T-helper 1 cell treated with Interleukin-12 subunit alpha and Interleukin-12 subunit beta and Interleukin-4 antibody, amounts not matched to agents 30 ng/mL and 1 ng/mL, for 36 hours (primary cell): ENCODE measurements at regions not wholly inside any gene's neighbourhood (a gene's known extent, or its start where the extent isn't known, plus 50 kb on each side); places are given as distances from the start of the nearest gene placed in this dataset.

Experiments
- intact Hi-C: fragments of 100-400 bp; cut with micrococcal nuclease; formaldehyde crosslinking; loops from one replicate; pipeline ENCODE4 v1.15.1; 2024

DNA sequence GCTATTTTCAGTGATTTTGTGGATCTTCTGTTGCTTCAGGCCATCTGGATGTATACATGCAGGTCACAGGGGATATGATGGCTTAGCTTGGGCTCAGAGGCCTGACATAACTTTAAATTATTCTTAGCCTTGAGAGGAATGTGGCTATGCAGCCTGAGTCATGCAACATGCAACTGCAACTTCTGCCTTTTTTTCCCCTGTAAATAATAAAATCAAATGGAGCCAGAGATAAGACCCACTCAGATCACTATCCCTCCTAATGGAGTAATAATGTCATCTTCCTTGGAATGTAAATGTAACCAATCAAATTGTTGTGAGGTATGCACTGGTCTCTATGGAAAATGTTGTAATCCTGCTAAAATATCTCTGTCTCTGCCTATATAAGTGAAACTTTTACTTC, 54.9 kb downstream of the MAGEB17 start:
- intact Hi-C loops, result no loop called here

- intact Hi-C loops, result no loop called here
These were observed 56.1 kb downstream of the MAGEB17 start for GRCh38 chrX:16223385-16223784.

GRCh38 chrX:16239211-16239610, 71.9 kb downstream of the MAGEB17 start:
- intact Hi-C loops, result no loop called here

DNA sequence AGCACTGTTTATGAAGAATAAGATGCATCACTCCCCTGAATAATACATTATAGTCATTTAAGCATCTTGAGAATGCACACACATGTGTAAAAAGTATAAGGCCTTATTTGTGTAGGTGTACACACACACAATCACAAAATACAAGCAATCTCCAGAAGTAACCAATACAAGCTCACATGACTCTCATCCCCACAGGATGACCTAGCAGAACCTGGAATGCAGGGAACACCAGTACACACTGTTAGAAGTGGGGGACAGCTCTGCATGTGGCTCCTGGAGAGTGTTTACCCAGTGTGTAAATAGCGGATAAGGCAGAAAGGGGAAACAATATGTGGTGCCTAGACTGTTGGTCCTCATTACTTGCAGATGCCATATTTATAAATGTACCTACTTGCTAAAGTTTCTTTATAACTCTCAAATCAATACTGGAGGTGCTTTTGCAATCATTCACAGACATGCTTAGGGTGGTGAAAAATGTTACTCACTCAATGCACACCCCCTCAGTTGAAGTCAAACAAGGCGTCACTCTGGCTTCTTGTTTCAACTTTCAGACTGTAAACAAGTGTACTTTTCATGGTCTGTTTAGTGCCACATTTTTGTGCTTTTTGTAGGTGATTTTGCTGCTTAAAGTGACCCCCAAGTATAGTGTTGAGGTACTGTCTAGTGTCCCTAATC, 73.1 kb downstream of the MAGEB17 start:
- intact Hi-C loops, result no loop called here

DNA sequence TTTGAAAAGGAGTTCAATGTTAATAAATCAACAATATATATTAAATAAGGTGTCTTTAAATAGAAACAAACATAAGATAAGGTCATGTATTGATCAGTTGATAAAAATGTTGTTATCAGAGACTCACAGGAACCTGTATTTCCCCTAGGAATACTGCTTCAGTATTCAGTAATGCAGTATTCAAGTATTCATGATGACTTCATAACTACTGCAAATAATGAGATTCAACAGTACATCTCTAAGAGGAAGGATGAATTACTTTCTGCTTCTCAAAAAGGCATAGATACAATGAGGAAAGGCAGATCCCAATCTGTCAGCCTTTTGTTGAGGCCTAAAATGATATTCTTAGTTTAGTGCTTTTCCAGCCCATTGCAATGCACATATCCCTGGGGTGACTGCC, 73.7 kb downstream of the MAGEB17 start:
- intact Hi-C loops, result no loop called here

DNA sequence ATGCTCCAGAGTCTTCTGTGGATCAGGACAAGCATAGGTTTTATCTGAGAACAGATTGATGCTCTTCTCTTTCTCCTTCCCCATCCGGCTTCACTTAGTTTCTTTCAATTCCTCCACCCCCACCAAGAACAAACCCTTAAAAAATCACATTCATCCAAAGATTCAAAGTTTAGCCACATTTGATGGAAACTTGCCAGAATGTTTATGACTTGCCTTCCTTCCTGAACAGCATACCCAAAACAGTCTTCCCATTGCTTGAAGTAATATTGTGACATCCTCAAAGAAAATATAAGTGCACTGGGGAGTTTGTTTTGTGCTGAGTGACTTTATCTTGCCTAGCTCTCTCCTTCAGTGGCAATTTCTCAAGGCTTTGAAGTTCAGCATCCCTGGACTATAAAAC, 83.0 kb downstream of the MAGEB17 start:
- intact Hi-C loops, result no loop called here

DNA sequence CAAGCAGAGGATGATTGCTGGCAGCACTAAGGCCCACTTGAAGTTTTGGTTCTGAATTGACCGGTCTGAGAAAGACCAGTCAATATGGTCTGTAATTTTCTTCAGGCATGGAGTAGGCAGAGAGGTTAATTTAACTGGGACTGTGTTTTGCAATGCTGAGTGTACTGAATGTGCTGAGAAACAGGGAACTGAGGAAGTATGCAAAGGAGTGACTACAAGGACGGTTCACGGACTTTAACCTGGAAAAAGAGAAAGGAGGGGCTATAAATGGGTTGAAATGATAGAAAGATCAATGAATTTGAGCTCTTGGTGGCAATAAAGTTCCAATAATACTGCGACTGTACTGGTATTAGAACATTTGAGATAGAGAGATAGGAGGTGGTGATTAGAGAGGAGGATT, 84.5 kb downstream of the MAGEB17 start:
- intact Hi-C loops, result no loop called here

GRCh38 chrX:16258882-16259281, 91.6 kb downstream of the MAGEB17 start:
- intact Hi-C loops, result no loop called here

DNA sequence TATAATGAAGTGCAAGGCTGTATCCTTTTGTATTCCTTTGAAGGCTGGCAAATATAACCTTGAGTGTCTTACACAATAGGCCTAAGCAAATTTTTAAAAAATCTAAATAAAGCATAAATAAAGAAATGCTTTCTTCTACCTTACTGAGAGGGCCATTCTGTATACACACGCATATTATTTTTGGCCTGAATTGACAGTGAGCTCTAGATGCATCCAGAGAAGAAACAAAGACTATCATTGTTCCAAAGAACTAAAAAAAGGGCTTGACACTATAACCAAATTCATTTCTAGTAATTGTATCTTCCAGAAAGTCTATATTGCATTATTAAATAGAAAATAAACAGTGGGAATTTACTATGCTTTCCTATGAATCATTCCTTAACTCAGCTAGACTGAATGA, 100.2 kb downstream of the MAGEB17 start:
- intact Hi-C loops, result no loop called here

- intact Hi-C loops, result no loop called here
These were observed 100.9 kb downstream of the MAGEB17 start for GRCh38 chrX:16268206-16268605.

DNA sequence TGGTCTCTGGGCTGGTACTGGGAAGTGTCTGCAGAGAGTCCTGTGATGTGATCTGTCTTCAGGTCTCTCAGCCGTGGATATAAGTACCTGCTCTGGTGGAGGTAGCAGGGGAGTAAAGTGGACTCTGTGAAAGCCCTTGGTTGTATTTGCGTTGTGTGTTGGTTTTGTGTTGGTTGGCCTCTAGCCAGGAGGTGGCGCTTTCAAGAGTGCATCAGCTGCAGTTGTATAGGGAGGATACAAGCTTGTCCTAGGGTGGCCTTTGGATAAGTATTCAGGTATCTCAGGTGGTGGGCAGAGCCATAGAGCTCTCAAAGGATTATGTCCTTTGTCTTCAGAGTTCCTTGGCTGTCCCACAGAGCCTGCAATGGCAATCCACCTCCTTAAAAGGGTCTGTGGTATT, 111.6 kb downstream of the MAGEB17 start:
- intact Hi-C loops, result loop anchor here (1.0 to 10.0 kb wide), 2 partner anchors 166 to 396 kb away; no protein-coding TSS in a partner anchor

DNA sequence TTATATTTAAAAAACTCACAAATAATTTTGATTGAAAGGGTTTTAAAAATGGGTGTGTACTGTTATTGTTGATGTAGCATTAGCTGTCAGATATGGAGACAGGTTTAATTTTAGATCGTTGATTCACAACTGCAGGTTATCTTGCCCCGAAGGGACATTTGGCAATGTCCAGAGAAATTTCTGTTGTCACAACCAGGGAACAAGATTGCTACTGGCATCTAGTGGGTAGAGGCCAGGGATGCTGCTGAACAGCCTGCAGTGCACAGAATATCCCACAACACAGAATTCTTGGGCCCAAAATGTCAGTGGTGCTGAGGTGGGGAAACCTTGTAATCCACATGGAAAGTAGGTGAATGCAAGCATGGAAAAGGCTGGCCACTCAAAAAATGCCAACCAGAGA, 114.9 kb downstream of the MAGEB17 start:
- intact Hi-C loops, result no loop called here

- intact Hi-C loops, result no loop called here
These were observed 117.6 kb downstream of the MAGEB17 start for GRCh38 chrX:16284842-16285241.

- intact Hi-C loops, result no loop called here
These were observed 123.7 kb downstream of the MAGEB17 start for GRCh38 chrX:16290997-16291396.

DNA sequence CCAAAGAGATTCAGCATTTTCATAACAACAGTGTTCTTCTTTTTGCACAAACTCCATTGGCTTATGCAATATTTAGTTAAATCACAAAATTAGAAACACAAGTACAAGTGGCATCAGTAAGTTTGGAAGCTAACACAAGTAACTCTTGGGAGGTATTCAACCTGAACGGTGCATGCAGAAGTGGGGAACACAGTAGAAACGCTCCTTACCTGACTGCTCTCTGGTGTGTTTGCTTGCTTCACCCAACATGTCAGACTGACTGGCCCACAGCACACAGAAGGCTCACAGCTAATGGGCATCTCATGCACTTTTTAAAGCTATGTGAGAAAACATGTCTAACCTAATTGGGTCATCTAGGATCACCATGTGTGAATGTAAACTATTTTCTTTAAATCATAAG, 133.6 kb downstream of the MAGEB17 start:
- intact Hi-C loops, result no loop called here

- intact Hi-C loops, result no loop called here
These were observed 137.5 kb downstream of the MAGEB17 start for GRCh38 chrX:16304751-16305150.

GRCh38 chrX:16305187-16305586, 137.9 kb downstream of the MAGEB17 start:
- intact Hi-C loops, result no loop called here

GRCh38 chrX:16307950-16308349, 140.7 kb downstream of the MAGEB17 start:
- intact Hi-C loops, result no loop called here

DNA sequence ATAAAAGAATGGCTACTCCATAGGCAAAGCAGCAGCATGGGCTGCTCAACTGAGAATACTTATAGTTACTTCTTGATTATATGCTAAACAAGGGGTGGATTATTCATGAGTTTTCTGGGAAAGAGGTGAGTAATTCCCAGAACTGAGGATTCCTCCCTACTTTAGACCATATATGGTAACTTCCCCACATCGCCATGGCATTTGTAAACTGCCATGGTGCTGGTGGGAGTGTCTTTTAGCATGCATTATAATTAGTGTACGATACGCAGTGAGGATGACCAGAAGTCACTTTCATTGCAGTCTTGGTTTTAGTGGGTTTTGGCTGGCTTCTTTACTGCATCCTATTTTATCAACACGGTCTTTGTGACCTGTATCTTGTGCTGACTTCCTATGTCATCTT, 141.5 kb downstream of the MAGEB17 start:
- intact Hi-C loops, result no loop called here

GRCh38 chrX:16310326-16310725, 143.0 kb downstream of the MAGEB17 start:
- intact Hi-C loops, result no loop called here

- intact Hi-C loops, result no loop called here
These were observed 144.4 kb downstream of the MAGEB17 start for GRCh38 chrX:16311671-16312070.

GRCh38 chrX:16312761-16313623, 145.7 kb downstream of the MAGEB17 start:
- intact Hi-C loops, result no loop called here

- intact Hi-C loops, result no loop called here
These were observed 149.1 kb downstream of the MAGEB17 start for GRCh38 chrX:16316331-16316730.
